NT2/D1 (cell line): ENCODE measurements at regions not wholly inside any gene's neighbourhood (a gene's known extent, or its start where the extent isn't known, plus 50 kb on each side); places are given as distances from the start of the nearest gene placed in this dataset.
"Not testable (repeated sequence)": the region's sequence is repeated elsewhere in the genome, so short reads cannot be mapped to it uniquely, and the experiment has no call there.

Source experiments
- DNase-seq: peaks from one replicate; pipeline ENCODE4 v3.0.0-alpha.2; 2011; ENCODE audit warnings: low read depth, low spot score
- H3K27me3 ChIP-seq: 2 replicates; pipeline ENCODE4 v1.6.0; 2011; ENCODE audit warnings: mild to moderate bottlenecking; ENCODE audit not compliant: insufficient read length, insufficient read depth
- H3K36me3 ChIP-seq: 2 replicates; pipeline ENCODE4 v1.6.1; 2011; ENCODE audit warnings: mild to moderate bottlenecking, low read length, mixed read lengths; ENCODE audit not compliant: insufficient read depth, insufficient read length
- H3K4me1 ChIP-seq: 2 replicates; pipeline ENCODE4 v1.5.1; 2011; ENCODE audit not compliant: insufficient read depth, insufficient read length
- H3K4me3 ChIP-seq: 2 replicates; pipeline ENCODE4 v1.5.1; 2011; ENCODE audit warnings: low read depth; ENCODE audit not compliant: insufficient read length
- H3K9ac ChIP-seq: 2 replicates; pipeline ENCODE4 v1.6.0; 2011; ENCODE audit warnings: low read depth; ENCODE audit not compliant: insufficient read length
- H3K9me3 ChIP-seq: 2 replicates; pipeline ENCODE4 v1.5.1; 2011; ENCODE audit warnings: mild to moderate bottlenecking, low read length; ENCODE audit not compliant: insufficient read depth
- SUZ12 ChIP-seq: IDR thresholded peaks from 2 replicates; pipeline ENCODE4 v1.6.1; 2011; ENCODE audit not compliant: insufficient read length, insufficient read depth; ENCODE audit errors: extremely low read depth
- YY1 ChIP-seq: IDR thresholded peaks from 2 replicates; pipeline ENCODE4 v1.6.1; 2011; ENCODE audit not compliant: insufficient read length, insufficient read depth
- ZNF274 ChIP-seq: IDR thresholded peaks from 2 replicates; pipeline ENCODE4 v1.6.1; 2011; ENCODE audit warnings: mild to moderate bottlenecking, low read depth, low read length

- no peak overlapping the region for H3K9ac ChIP-seq
- no peak overlapping the region for H3K4me3 ChIP-seq
- no peak for DNase-seq
- H3K36me3 ChIP-seq, result no peaks in the 10 kb centered on the region
- H3K9me3 ChIP-seq, result peaks cover 5% of the 10 kb centered on the region; the same call in 1 of the 2 replicates
- no peaks in the 10 kb centered on the region for H3K27me3 ChIP-seq
- no peaks in the 10 kb centered on the region for H3K4me1 ChIP-seq
- TF ChIP-seq YY1 (no peak), SUZ12 (no peak), ZNF274 (no peak)
Observed at GRCh38 chr7:68217426-68217825, 1220.8 kb downstream of the TYW1 start.

- H3K27me3 ChIP-seq, result no peaks in the 10 kb centered on the region
- H3K36me3 ChIP-seq, result no peaks in the 10 kb centered on the region
- H3K4me3 ChIP-seq, result no peak overlapping the region
- H3K9ac ChIP-seq, result no peak overlapping the region
- peaks cover 5% of the 10 kb centered on the region; the same call in 1 of the 2 replicates for H3K9me3 ChIP-seq
- no peaks in the 10 kb centered on the region for H3K4me1 ChIP-seq
- no peak for TF ChIP-seq YY1
- no peak for TF ChIP-seq SUZ12
- no peak for TF ChIP-seq ZNF274
- DNase-seq, result no peak
Observed at GRCh38 chr7:68218461-68218860, 1221.8 kb downstream of the TYW1 start.

DNA sequence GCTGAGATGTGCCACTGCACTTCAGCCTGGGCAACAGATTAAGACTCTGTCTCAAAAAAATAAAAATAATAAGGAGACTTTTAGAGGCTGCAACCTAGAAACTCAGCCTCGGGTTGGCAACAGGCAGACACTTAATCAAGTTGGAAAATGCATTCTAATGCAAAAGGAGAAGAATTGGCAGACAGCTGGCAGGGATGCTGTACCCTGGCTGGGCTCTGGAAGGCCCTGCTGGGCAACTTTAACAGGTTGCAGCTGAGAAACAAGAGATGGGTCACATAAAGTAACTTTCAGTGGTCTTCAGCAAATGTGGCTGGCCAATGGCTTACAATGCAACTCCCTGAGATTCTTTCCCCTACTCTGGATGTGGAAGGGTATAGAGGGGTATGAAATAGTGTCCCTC is 1225.7 kb downstream of the TYW1 start:
- no peak for TF ChIP-seq ZNF274
- TF ChIP-seq SUZ12, result no peak
- no peak for TF ChIP-seq YY1
- no peaks in the 10 kb centered on the region for H3K27me3 ChIP-seq
- H3K36me3 ChIP-seq, result no peaks in the 10 kb centered on the region
- H3K9me3 ChIP-seq, result peaks cover 5% of the 10 kb centered on the region; the same call in 1 of the 2 replicates
- no peak for DNase-seq
- no peak overlapping the region for H3K9ac ChIP-seq
- no peaks in the 10 kb centered on the region for H3K4me1 ChIP-seq
- H3K4me3 ChIP-seq, result no peak overlapping the region

DNA sequence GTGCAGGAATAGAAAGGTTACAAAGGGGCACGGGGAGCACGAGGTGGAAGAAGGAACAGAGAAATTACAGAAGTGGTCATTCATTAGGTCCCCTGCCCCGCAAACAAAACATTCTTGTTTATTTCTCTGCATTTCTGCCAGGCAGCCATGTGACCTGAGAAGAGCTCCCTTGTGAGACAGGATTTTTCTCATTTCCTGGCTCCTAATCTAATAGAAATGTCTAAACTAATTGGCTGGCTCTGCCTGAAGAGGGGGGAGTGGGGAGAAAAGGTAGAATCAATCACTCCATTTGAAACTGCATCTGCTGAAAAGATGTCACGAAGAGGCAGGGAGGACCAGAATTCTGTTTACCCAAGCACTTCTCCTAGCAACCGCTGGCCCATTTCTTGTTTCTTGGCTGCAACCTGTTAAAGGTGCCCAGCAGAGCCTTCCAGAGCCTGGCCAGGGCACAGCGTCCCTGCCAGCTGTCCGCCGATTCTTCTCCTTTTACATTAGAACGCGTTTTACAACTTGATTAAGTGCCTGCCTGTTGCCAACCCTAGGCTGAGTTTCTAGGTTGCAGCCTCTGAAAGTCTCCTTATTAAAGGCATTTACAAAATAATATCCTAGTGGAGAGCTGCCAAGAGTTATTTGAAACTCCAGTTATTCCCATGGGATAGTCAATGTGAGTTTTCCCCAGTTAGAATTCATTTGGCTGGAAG is 1227.6 kb downstream of the TYW1 start:
- Histone ChIP-seq H3K27me3 (no peaks in the 10 kb centered on the region), H3K9ac (no peak overlapping the region), H3K9me3 (no peaks in the 10 kb centered on the region), H3K4me1 (no peaks in the 10 kb centered on the region), H3K4me3 (no peak overlapping the region), H3K36me3 (no peaks in the 10 kb centered on the region)
- TF ChIP-seq ZNF274 (no peak), SUZ12 (no peak), YY1 (no peak)
- DNase-seq, result no peak

DNA sequence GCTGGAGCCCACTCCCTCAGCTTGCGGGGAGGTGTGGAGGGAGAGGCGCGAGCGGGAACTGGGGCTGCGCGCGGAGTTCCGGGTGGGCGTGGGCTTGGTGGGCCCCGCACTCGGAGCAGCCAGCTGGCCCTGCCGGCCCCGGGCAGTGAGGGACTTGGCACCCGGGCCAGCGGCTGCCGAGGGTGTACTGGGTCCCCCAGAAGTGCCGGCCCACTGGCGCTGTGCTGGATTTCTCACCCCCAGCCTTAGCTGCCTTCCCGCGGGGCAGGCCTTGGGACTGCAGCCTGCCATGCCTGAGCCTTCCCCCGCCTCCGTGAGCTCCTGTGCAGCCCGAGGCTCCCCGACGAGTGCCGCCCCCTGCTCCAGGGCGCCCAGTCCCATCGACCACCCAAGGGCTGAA is 1234.4 kb downstream of the TYW1 start:
- not testable (repeated sequence) for H3K4me1 ChIP-seq, H3K27me3 ChIP-seq, H3K36me3 ChIP-seq, H3K9ac ChIP-seq, DNase-seq, H3K4me3 ChIP-seq, H3K9me3 ChIP-seq

DNA sequence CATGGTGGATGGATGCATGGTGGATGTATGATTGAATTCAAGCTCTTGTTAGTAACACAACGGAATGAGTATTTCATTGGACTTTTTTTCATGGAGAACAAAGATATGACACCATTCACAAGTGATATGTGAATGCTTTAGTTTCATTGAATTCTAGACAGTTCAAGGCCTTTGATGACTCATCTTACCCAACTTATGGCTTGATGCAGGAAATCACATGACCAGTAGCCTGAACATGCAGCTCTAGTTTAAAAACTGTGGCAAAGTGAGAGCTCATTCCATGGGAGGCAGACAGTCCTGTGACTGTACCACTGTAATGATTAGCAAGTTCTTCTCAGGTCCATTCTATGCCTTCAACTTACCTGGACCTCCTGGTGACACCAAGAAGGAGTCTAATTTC is 1239.3 kb downstream of the TYW1 start:
- H3K9me3 ChIP-seq, result 0 out of 2 replicates have a peak, but pooled peaks cover 5% of the 10 kb centered on the region
- no peaks in the 10 kb centered on the region for H3K27me3 ChIP-seq
- no peaks in the 10 kb centered on the region for H3K4me1 ChIP-seq
- DNase-seq, result no peak
- H3K36me3 ChIP-seq, result no peaks in the 10 kb centered on the region
- TF ChIP-seq ZNF274, result no peak
- no peak for TF ChIP-seq SUZ12
- TF ChIP-seq YY1, result no peak
- no peak overlapping the region for H3K4me3 ChIP-seq
- H3K9ac ChIP-seq, result no peak overlapping the region

DNA sequence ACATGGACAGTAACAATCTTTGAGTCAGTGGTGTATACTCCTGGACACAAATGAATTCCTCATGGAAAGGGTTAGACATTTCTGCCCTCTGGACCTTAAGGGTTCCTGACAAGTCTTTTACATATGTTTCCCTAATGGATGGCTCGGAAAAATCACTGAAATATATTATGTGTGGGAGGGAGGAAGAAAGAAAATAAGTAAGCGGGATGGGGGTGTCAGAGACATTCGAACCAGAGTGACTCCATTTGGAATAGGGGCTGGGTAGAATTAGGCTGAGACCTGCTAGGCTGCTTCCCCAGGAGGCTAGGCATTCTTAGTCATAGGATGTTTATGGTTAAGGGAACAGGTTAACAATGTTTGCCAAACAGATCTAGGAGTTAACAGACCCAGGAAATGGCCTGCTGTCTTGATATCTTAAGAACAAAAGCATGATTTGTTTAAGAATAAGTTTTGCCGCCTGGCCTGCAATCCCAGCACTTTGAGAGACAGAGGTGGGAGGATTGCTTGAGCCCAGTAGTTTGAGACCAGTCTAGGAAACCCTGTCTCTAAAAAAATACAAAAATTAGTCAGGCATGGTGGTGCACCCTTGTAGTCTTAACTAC is 1241.7 kb downstream of the TYW1 start:
- peak; percentile 58 for DNase-seq
- no peak for TF ChIP-seq SUZ12
- no peak for TF ChIP-seq YY1
- TF ChIP-seq ZNF274, result no peak
- H3K9ac ChIP-seq, result no peak overlapping the region
- peaks cover 19% of the 10 kb centered on the region; the same call in 1 of the 2 replicates for H3K9me3 ChIP-seq
- H3K4me3 ChIP-seq, result no peak overlapping the region
- H3K36me3 ChIP-seq, result no peaks in the 10 kb centered on the region
- no peaks in the 10 kb centered on the region for H3K4me1 ChIP-seq
- H3K27me3 ChIP-seq, result no peaks in the 10 kb centered on the region
